ENCODE measurements at regions not wholly inside any gene's neighbourhood (a gene's known extent, or its start where the extent isn't known, plus 50 kb on each side); places are given as distances from the start of the nearest gene placed in this dataset.
"Not testable (repeated sequence)": the region's sequence is repeated elsewhere in the genome, so short reads cannot be mapped to it uniquely, and the experiment has no call there.

GRCh38 chr12:131207300-131207660 is 253.6 kb downstream of the ADGRD1 start:
- not testable (repeated sequence) for H3K9me3 ChIP-seq; H3K27me3 ChIP-seq (replicated peaks; ENCODE audit: insufficient read depth); DNase-seq (ENCODE audit: low spot score); H3K4me1 ChIP-seq (ENCODE audit: control insufficient read depth in 1 of 2, low read depth in 2 of 2); H3K27ac ChIP-seq; H3K36me3 ChIP-seq; ATAC-seq (ENCODE audit: insufficient number of reproducible peaks, low FRiP score, low read depth); H3K4me3 ChIP-seq

GRCh38 chr12:131207841-131208240 is 254.1 kb downstream of the ADGRD1 start:
- ATAC-seq (ENCODE audit: insufficient number of reproducible peaks, low FRiP score, low read depth); H3K27ac ChIP-seq; H3K4me3 ChIP-seq; DNase-seq (ENCODE audit: low spot score); H3K9me3 ChIP-seq; H3K36me3 ChIP-seq; H3K27me3 ChIP-seq (replicated peaks; ENCODE audit: insufficient read depth); H3K4me1 ChIP-seq (ENCODE audit: control insufficient read depth in 1 of 2, low read depth in 2 of 2): not testable (repeated sequence)

- ATAC-seq (ENCODE audit: insufficient number of reproducible peaks, low FRiP score, low read depth) (no peak), DNase-seq (ENCODE audit: low spot score) (no peak)
- Histone ChIP-seq H3K27me3 (replicated peaks; ENCODE audit: insufficient read depth) (no peaks in the 10 kb centered on the region), H3K27ac (no peak overlapping the region), H3K4me3 (no peak overlapping the region), H3K4me1 (ENCODE audit: control insufficient read depth in 1 of 2, low read depth in 2 of 2) (no peaks in the 10 kb centered on the region), H3K9me3 (no peaks in the 10 kb centered on the region), H3K36me3 (no peaks in the 10 kb centered on the region)
- no peak for TF ChIP-seq CTCF (IDR thresholded peaks at IDR 0.05)
These were observed 254.7 kb downstream of the ADGRD1 start for GRCh38 chr12:131208425-131208824.

- no peaks in the 10 kb centered on the region for H3K9me3 ChIP-seq
- no peak for TF ChIP-seq CTCF (IDR thresholded peaks at IDR 0.05)
- H3K36me3 ChIP-seq: no peaks in the 10 kb centered on the region
- no peak for DNase-seq (ENCODE audit: low spot score)
- no peaks in the 10 kb centered on the region for H3K27me3 ChIP-seq (replicated peaks; ENCODE audit: insufficient read depth)
- no peak overlapping the region for H3K4me3 ChIP-seq
- no peak overlapping the region for H3K27ac ChIP-seq
- no peaks in the 10 kb centered on the region for H3K4me1 ChIP-seq (ENCODE audit: control insufficient read depth in 1 of 2, low read depth in 2 of 2)
- ATAC-seq (ENCODE audit: insufficient number of reproducible peaks, low FRiP score, low read depth): no peak
These were observed 255.7 kb downstream of the ADGRD1 start for GRCh38 chr12:131209082-131210070.

GRCh38 chr12:131210506-131211339 is 257.0 kb downstream of the ADGRD1 start:
- no peaks in the 10 kb centered on the region for H3K36me3 ChIP-seq
- no peaks in the 10 kb centered on the region for H3K27me3 ChIP-seq (replicated peaks; ENCODE audit: insufficient read depth)
- no peak for DNase-seq (ENCODE audit: low spot score)
- H3K4me1 ChIP-seq (ENCODE audit: control insufficient read depth in 1 of 2, low read depth in 2 of 2): no peaks in the 10 kb centered on the region
- H3K4me3 ChIP-seq: no peak overlapping the region
- no peak overlapping the region for H3K27ac ChIP-seq
- no peak for TF ChIP-seq CTCF (IDR thresholded peaks at IDR 0.05)
- no peak for ATAC-seq (ENCODE audit: insufficient number of reproducible peaks, low FRiP score, low read depth)
- H3K9me3 ChIP-seq: no peaks in the 10 kb centered on the region

GRCh38 chr12:131211340-131211938 is 257.7 kb downstream of the ADGRD1 start:
- H3K9me3 ChIP-seq: no peaks in the 10 kb centered on the region
- H3K4me3 ChIP-seq: no peak overlapping the region
- ATAC-seq (ENCODE audit: insufficient number of reproducible peaks, low FRiP score, low read depth) (no peak), DNase-seq (ENCODE audit: low spot score) (no peak)
- H3K27me3 ChIP-seq (replicated peaks; ENCODE audit: insufficient read depth): no peaks in the 10 kb centered on the region
- no peak for TF ChIP-seq CTCF (IDR thresholded peaks at IDR 0.05)
- H3K36me3 ChIP-seq: no peaks in the 10 kb centered on the region
- H3K27ac ChIP-seq: no peak overlapping the region
- H3K4me1 ChIP-seq (ENCODE audit: control insufficient read depth in 1 of 2, low read depth in 2 of 2): no peaks in the 10 kb centered on the region

All from thoracic aorta (tissue), 2 donors.